Astrocyte (in vitro differentiated cells and primary cell): ENCODE measurements at regions not wholly inside any gene's neighbourhood (a gene's known extent, or its start where the extent isn't known, plus 50 kb on each side); places are given as distances from the start of the nearest gene placed in this dataset.

Experiments used
- DNase-seq: peaks from one replicate; pipeline ENCODE4 v3.0.0-alpha.2; 2010; ENCODE audit warnings: low read depth
- FAIRE-seq: peaks from 2 replicates; lab custom pipeline; 2011; peaks lifted over from hg19 to GRCh38; lab: Jason Lieb, UNC
- H2AFZ ChIP-seq: 2 replicates; pipeline ENCODE4 v1.6.0; 2012; ENCODE audit warnings: low read depth, low read length, inconsistent platforms
- H3K27ac ChIP-seq: 2 replicates; pipeline ENCODE4 v1.5.1; 2011; ENCODE audit warnings: low read depth, low read length, inconsistent platforms
- H3K27me3 ChIP-seq: 2 replicates; pipeline ENCODE4 v1.6.0; 2011; ENCODE audit warnings: low read length, inconsistent platforms; ENCODE audit not compliant: insufficient read depth
- H3K36me3 ChIP-seq: 2 replicates; pipeline ENCODE4 v1.5.1; 2011; ENCODE audit warnings: low read length, inconsistent platforms; ENCODE audit not compliant: insufficient read depth
- H3K4me1 ChIP-seq: 2 replicates; pipeline ENCODE4 v1.5.1; 2011; ENCODE audit warnings: low read length, inconsistent platforms; ENCODE audit not compliant: insufficient read depth
- H3K4me2 ChIP-seq: 2 replicates; pipeline ENCODE4 v1.6.0; 2012; ENCODE audit warnings: low read length, inconsistent platforms
- H3K4me3 ChIP-seq: 2 replicates; pipeline ENCODE4 v1.5.1; 2011; ENCODE audit warnings: low read depth, mild to moderate bottlenecking, low read length, inconsistent platforms; ENCODE audit not compliant: insufficient read depth
- H3K79me2 ChIP-seq: 2 replicates; pipeline ENCODE4 v1.6.0; 2012; ENCODE audit warnings: mild to moderate bottlenecking, low read length, inconsistent platforms; ENCODE audit not compliant: insufficient read depth
- H3K9ac ChIP-seq: 2 replicates; pipeline ENCODE4 v1.6.0; 2012; ENCODE audit warnings: mild to moderate bottlenecking, low read length, inconsistent platforms
- H3K9me3 ChIP-seq: 2 replicates; pipeline ENCODE4 v1.5.1; 2012; ENCODE audit warnings: low read depth, mild to moderate bottlenecking, low read length, inconsistent platforms; ENCODE audit not compliant: insufficient read depth
- H4K20me1 ChIP-seq: 2 replicates; pipeline ENCODE4 v1.6.0; 2012; ENCODE audit warnings: low read length, inconsistent platforms; ENCODE audit not compliant: insufficient read depth
- H3K27ac Mint-ChIP-seq: one replicate; pipeline ENCODE4 v1.8.0; 2021; ENCODE audit warnings: mild to moderate bottlenecking, mixed read lengths; ENCODE audit not compliant: unreplicated experiment
- H3K27me3 Mint-ChIP-seq: one replicate; pipeline ENCODE4 v1.8.0; 2021; ENCODE audit warnings: low read depth, mixed read lengths; ENCODE audit not compliant: unreplicated experiment
- H3K36me3 Mint-ChIP-seq: one replicate; pipeline ENCODE4 v1.8.0; 2021; ENCODE audit warnings: low read depth, mixed read lengths; ENCODE audit not compliant: unreplicated experiment
- H3K4me1 Mint-ChIP-seq: one replicate; pipeline ENCODE4 v1.8.0; 2021; ENCODE audit warnings: low read depth, mixed read lengths; ENCODE audit not compliant: unreplicated experiment
- H3K4me3 Mint-ChIP-seq: one replicate; pipeline ENCODE4 v1.8.0; 2021; ENCODE audit warnings: mild to moderate bottlenecking, moderate library complexity, mixed read lengths; ENCODE audit not compliant: unreplicated experiment
- H3K9me3 Mint-ChIP-seq: one replicate; pipeline ENCODE4 v1.8.0; 2021; ENCODE audit warnings: mild to moderate bottlenecking, mixed read lengths; ENCODE audit not compliant: unreplicated experiment
- CTCF ChIP-seq: IDR thresholded peaks from 2 replicates; pipeline ENCODE4 v1.5.1; 2011; ENCODE audit warnings: low read depth, mild to moderate bottlenecking, inconsistent platforms, low read length, moderate library complexity; ENCODE audit not compliant: insufficient read depth
- EZH2 ChIP-seq: IDR thresholded peaks from 2 replicates; pipeline ENCODE4 v1.6.1; 2012; ENCODE audit warnings: mild to moderate bottlenecking, low read length, inconsistent platforms; ENCODE audit not compliant: insufficient read depth

- no peaks in the 10 kb centered on the region for H3K27me3 Mint-ChIP-seq
- Histone ChIP-seq H3K27ac (peak overlapping the region; percentile 53), H3K27me3 (no peaks in the 10 kb centered on the region), H3K36me3 (no peaks in the 10 kb centered on the region), H3K4me3 (no peak overlapping the region), H2AFZ (no peak overlapping the region), H3K9me3 (no peaks in the 10 kb centered on the region), H4K20me1 (no peaks in the 10 kb centered on the region), H3K9ac (peak overlapping the region; percentile 2), H3K4me2 (peak overlapping the region; percentile 55), H3K4me1 (no peaks in the 10 kb centered on the region), H3K79me2 (no peaks in the 10 kb centered on the region)
- H3K4me3 Mint-ChIP-seq = no peak overlapping the region
- H3K9me3 Mint-ChIP-seq = no peaks in the 10 kb centered on the region
- H3K27ac Mint-ChIP-seq = peak overlapping the region; percentile 96
- no peak for TF ChIP-seq CTCF
- no peak for TF ChIP-seq EZH2
- FAIRE-seq = no peak
- DNase-seq = peak; percentile 95
- peaks cover 18% of the 10 kb centered on the region for H3K4me1 Mint-ChIP-seq
- H3K36me3 Mint-ChIP-seq = no peaks in the 10 kb centered on the region
These were observed 222.4 kb upstream of the B3GALT2 start for GRCh38 chr1:193408782-193409293.

DNA sequence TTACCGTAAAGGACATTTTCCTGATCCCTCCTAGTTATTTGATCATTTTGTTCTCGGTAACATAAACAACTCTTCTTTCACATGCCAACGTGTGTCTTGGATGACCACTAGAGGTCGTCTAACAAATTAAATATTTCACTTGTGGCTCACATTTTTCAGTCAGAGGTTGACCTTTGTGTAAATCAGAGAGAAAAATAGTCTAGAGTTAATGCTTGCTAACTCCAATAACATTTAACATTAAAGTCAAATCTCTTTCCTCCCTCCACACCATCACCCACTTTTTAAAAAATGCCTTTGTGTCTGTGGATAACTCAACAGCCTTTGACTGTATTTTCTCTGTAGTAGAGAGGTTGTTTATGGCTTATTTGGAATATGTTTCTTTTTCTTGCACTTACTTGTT lies 220.5 kb upstream of the B3GALT2 start:
- no peak overlapping the region for H3K4me2 ChIP-seq
- no peaks in the 10 kb centered on the region for H3K36me3 ChIP-seq
- peak; percentile 78 for TF ChIP-seq CTCF
- TF ChIP-seq EZH2 = no peak
- Mint-ChIP-seq H3K4me3 (no peak overlapping the region), H3K4me1 (peaks cover 17% of the 10 kb centered on the region), H3K9me3 (no peaks in the 10 kb centered on the region), H3K27me3 (no peaks in the 10 kb centered on the region), H3K36me3 (no peaks in the 10 kb centered on the region), H3K27ac (no peak overlapping the region)
- H3K9ac ChIP-seq = no peak overlapping the region
- no peaks in the 10 kb centered on the region for H4K20me1 ChIP-seq
- H3K27me3 ChIP-seq = no peaks in the 10 kb centered on the region
- H2AFZ ChIP-seq = no peak overlapping the region
- H3K27ac ChIP-seq = no peak overlapping the region
- H3K9me3 ChIP-seq = no peaks in the 10 kb centered on the region
- peak; percentile 97 for FAIRE-seq
- H3K4me3 ChIP-seq = no peak overlapping the region
- DNase-seq = peak; percentile 69
- no peaks in the 10 kb centered on the region for H3K4me1 ChIP-seq
- no peaks in the 10 kb centered on the region for H3K79me2 ChIP-seq

DNA sequence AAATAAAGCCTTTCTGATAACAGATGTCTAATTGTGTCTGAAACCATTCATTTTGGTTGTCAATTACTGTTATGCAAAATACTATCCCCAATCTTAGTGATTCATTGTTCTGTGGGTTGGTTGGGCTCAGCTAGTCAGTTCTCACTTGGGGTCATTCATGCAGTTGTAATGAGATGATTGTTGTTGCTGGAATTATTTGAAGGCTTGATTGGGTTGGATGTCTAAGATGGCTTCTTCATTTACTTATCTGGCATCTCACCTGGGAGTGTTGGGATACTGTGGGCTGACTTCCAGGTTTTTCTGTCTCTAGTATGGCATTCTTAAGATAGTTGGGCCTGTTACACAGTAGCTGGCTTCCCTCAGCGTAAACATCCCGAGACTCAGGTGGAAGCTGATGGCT lies 217.8 kb upstream of the B3GALT2 start:
- DNase-seq (peak; percentile 31), FAIRE-seq (no peak)
- Histone ChIP-seq H3K4me2 (no peak overlapping the region), H3K27ac (no peak overlapping the region), H3K9me3 (no peaks in the 10 kb centered on the region), H3K9ac (no peak overlapping the region), H3K79me2 (no peaks in the 10 kb centered on the region), H3K27me3 (no peaks in the 10 kb centered on the region), H3K36me3 (no peaks in the 10 kb centered on the region), H4K20me1 (no peaks in the 10 kb centered on the region), H3K4me3 (no peak overlapping the region), H2AFZ (no peak overlapping the region), H3K4me1 (no peaks in the 10 kb centered on the region)
- Mint-ChIP-seq H3K9me3 (no peaks in the 10 kb centered on the region), H3K27ac (no peak overlapping the region), H3K36me3 (no peaks in the 10 kb centered on the region), H3K4me3 (no peak overlapping the region), H3K4me1 (peaks cover 9% of the 10 kb centered on the region), H3K27me3 (no peaks in the 10 kb centered on the region)
- TF ChIP-seq EZH2 = no peak
- TF ChIP-seq CTCF = no peak
